GM13976 (cell line): ENCODE measurements at regions not wholly inside any gene's neighbourhood (a gene's known extent, or its start where the extent isn't known, plus 50 kb on each side); places are given as distances from the start of the nearest gene placed in this dataset.
A peak's percentile ranks its signal among the peaks of the same experiment; 100 is the strongest.

Experiments used
- DNase-seq: peaks from one replicate; pipeline ENCODE4 v3.0.0; 2012; ENCODE audit warnings: low spot score
- CTCF ChIP-seq: IDR thresholded peaks from 2 replicates; pipeline ENCODE4 v1.5.1; 2012; ENCODE audit warnings: borderline replicate concordance, mild to moderate bottlenecking; ENCODE audit not compliant: insufficient read depth; ENCODE audit errors: extremely low read depth, missing control alignments, control extremely low read depth
- in situ Hi-C: fragments of 300-500 bp; cut with MboI; formaldehyde crosslinking; loops from one replicate; pipeline ENCODE4 v1.12.0; 2022; ENCODE audit warnings: low sequenced_read_pairs, mixed read lengths, inconsistent platforms; ENCODE audit not compliant: unreplicated experiment

- no peak for TF ChIP-seq CTCF
- in situ Hi-C loops: loop anchor here (25.0 kb wide), 1 partner anchor 1275 kb away; no protein-coding TSS in a partner anchor
These were observed 193.3 kb downstream of the TMEM38B start for GRCh38 chr9:105887679-105888078.

GRCh38 chr9:105890046-105890822 lies 195.9 kb downstream of the TMEM38B start:
- in situ Hi-C loops: loop anchor here (25.0 kb wide), 1 partner anchor 1272 kb away; no protein-coding TSS in a partner anchor
- no peak for DNase-seq
- TF ChIP-seq CTCF: no peak

More at GRCh38 chr9:105887679-105888078, 193.3 kb downstream of the TMEM38B start:
- no peak for DNase-seq

- no peak for DNase-seq
- no peak for TF ChIP-seq CTCF
- in situ Hi-C loops: no loop called here
These were observed 205.8 kb downstream of the TMEM38B start for GRCh38 chr9:105900123-105900522.

DNA sequence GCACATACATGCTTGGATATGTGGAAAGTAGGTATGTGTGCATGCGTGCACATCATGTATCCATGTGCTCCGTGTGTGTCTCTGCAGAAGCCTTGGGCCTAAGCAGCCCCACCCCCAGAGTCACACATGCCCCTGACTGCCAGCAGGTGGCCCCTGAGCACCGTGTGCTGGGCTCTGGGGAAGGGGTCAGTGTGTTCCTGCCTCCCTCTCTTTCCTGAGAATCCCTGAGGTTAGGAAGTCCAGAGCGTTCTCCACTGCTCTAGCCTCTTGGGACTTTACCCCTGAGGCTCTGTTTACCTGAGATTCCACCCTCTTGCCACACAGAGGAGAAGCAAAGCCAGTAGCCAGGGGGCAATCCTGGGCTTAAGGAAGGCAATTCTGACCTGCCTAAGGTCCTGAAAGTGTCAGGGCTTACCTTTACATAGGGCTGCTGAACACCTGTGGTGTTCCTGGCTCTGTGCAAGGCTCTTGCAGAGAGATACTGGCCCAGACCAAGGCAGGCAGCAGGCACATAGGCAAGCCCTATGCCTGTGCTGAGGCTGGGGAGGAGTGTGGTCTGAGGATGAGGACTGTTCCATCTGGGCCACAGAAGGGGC lies 207.3 kb downstream of the TMEM38B start:
- in situ Hi-C loops: no loop called here

GRCh38 chr9:105908069-105908468 lies 213.7 kb downstream of the TMEM38B start:
- no peak for DNase-seq
- TF ChIP-seq CTCF: no peak
- in situ Hi-C loops: no loop called here

More for the DNA sequence above, 207.3 kb downstream of the TMEM38B start:
- peak; percentile 56 for DNase-seq
- TF ChIP-seq CTCF: peak; percentile 53

DNA sequence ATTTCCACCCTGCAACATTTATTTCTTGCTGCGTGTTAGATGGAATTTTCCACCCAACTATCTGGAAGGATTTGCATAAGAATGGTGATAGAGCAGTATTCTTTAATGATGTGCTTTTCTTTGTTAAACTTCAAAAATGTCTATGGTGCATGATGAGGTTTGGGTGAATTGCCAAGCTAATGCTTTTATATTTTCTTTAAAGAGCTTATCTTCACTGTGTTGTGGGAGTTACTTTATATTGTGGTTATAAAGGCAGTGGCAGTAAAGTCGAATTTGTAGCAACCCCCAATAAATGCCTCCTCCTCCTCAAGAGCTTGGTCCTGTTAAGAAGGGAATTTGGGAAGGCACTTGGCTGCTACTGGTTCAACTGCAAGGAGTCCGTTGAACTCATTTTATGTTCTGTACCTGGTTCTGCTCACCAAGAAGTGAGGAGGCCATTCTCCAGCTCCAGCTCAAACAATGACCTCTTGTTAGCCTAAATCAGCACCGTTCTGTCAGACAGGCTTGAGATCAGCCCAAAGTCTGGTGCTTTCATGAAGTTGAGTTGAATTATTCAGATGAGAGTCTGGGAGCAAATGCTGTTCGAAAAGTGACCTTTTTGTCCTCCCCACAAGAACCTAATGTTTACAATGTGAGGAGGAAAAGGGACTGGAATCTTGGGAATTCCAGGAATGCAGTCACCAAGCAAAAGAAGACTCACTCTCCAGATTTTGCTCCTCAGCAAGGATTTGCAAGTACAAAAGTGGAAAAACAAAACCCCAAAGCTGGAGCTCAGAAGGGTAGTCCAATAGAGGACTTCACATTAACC lies 217.0 kb downstream of the TMEM38B start:
- DNase-seq: no peak
- in situ Hi-C loops: no loop called here
- no peak for TF ChIP-seq CTCF
